Thyroid gland (tissue), 4 donors: ENCODE measurements at regions not wholly inside any gene's neighbourhood (a gene's known extent, or its start where the extent isn't known, plus 50 kb on each side); places are given as distances from the start of the nearest gene placed in this dataset.

Source experiments
- DNase-seq, 2 donors: peaks; one replicate each; pipeline ENCODE4 v3.0.0-alpha.2; 2019
- H3K27ac ChIP-seq, 3 donors: fragments of 200-600 bp; sonication (generic); 1 replicate in 2 of 3; 2 replicates in 1 of 3; pipeline ENCODE4 v1.5.1; 2016 to 2019; ENCODE audit warnings: mild to moderate bottlenecking in 1 of 3, moderate library complexity in 1 of 3
- H3K27me3 ChIP-seq: fragments of 200-600 bp; sonication (generic); one replicate; pipeline ENCODE4 v1.5.1; 2019
- H3K36me3 ChIP-seq, 2 donors: fragments of 200-600 bp; sonication (generic); one replicate each; pipeline ENCODE4 v1.5.1; 2016 to 2019
- H3K4me1 ChIP-seq, 2 donors: fragments of 200-600 bp; sonication (generic); one replicate each; pipeline ENCODE4 v1.5.1; 2017 to 2019
- H3K4me3 ChIP-seq, 3 donors: fragments of 200-600 bp; sonication (generic); replicated peaks in 1 of 3; 1 replicate in 2 of 3; 2 replicates in 1 of 3; pipeline ENCODE4 v1.5.1; 2016; ENCODE audit warnings: mild to moderate bottlenecking in 1 of 3
- H3K9me3 ChIP-seq: fragments of 200-600 bp; sonication (generic); one replicate; pipeline ENCODE4 v1.5.1; 2017
- POLR2A ChIP-seq, 2 donors: fragments of 450-650 bp; IDR thresholded peaks; one replicate each; pipeline ENCODE4 v1.6.1; 2017; ENCODE audit warnings: antibody characterized with exemption in 2 of 2, mild to moderate bottlenecking in 2 of 2, moderate library complexity in 1 of 2
- WGBS, 2 donors: methylation state at CpG; one replicate each; pipeline ENCODE4 v1.1.5; 2017; 5-methylcytosine and 5-hydroxymethylcytosine counted together
- intact Hi-C: fragments of 100-400 bp; cut with DNase I; formaldehyde crosslinking; loops from one replicate; pipeline ENCODE4 v1.15.1; 2023
- TF ChIP-seq, protein P1 (sequence below), 6 experiments: fragments of 200-600 bp in 3 of 6; fragments of 450-650 bp in 3 of 6; sonication (generic) in 3 of 6; IDR thresholded peaks; one replicate each; pipeline ENCODE4 v1.5.1; 2016 to 2019; ENCODE audit warnings: antibody characterized with exemption in 6 of 6, mild to moderate bottlenecking in 2 of 6, inconsistent platforms in 1 of 6, moderate library complexity in 1 of 6

DNA sequence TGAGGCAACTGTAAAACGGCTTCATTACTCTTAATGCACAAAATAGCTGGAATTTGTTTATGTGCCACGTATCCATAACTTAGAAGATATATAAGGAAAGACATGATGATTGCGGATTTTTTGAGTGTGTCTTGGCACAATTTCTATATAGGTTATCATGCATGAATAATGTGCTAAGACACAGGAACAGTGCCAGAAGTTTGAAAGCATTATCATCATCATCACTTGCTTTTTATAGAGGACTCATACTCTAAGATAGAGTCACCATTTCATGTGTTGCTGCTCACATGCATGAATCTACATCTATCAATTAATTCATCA is 113.4 kb downstream of the ELOVL4 start:
- no peaks in the 10 kb centered on the region for H3K4me1 ChIP-seq
- TF ChIP-seq POLR2A (IDR thresholded peaks at IDR 0.05), result no peak
- TF ChIP-seq, protein P1, sequence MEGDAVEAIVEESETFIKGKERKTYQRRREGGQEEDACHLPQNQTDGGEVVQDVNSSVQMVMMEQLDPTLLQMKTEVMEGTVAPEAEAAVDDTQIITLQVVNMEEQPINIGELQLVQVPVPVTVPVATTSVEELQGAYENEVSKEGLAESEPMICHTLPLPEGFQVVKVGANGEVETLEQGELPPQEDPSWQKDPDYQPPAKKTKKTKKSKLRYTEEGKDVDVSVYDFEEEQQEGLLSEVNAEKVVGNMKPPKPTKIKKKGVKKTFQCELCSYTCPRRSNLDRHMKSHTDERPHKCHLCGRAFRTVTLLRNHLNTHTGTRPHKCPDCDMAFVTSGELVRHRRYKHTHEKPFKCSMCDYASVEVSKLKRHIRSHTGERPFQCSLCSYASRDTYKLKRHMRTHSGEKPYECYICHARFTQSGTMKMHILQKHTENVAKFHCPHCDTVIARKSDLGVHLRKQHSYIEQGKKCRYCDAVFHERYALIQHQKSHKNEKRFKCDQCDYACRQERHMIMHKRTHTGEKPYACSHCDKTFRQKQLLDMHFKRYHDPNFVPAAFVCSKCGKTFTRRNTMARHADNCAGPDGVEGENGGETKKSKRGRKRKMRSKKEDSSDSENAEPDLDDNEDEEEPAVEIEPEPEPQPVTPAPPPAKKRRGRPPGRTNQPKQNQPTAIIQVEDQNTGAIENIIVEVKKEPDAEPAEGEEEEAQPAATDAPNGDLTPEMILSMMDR (IDR thresholded peaks at IDR 0.05), result no peak
- intact Hi-C loops, result no loop called here

DNA sequence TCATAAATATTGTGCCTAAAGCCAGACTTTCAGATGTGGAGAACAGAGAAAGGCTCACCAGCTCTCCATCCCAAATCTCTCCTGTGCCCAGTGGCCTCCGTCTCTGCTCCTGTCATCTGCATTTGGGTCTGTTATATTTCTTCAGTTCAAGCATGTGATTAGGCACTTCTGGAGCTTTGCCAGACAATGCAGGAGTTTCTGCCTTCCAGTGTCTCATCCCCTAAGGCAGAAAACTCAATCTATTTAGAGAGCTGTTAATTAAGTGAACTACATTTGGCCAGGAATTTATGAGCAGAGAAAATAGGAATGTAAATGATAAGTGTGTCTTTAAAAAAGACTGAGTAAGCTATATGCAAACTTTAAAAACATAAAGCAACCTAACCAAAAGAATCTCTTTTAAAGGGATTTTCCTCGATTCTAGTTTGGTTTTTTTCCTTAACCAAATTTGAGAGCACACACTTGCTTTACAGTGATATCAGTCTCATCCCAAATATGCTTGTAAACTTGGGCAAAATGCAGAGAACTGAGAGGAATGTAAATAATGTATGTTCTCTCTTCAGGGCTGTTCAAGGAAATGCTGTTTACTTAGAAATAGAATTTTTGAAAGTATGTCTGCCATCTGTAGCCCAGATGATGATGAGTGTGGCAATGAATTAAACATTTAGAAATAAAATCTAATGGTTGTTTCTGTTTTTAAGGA is 113.9 kb downstream of the ELOVL4 start:
- Histone ChIP-seq H3K27ac (no peak overlapping the region), H3K27me3 (no peaks in the 10 kb centered on the region), H3K4me1 (no peaks in the 10 kb centered on the region), H3K4me3 (no peak overlapping the region), H3K9me3 (no peaks in the 10 kb centered on the region), H3K36me3 (no peaks in the 10 kb centered on the region)
- TF ChIP-seq, protein P1 (IDR thresholded peaks at IDR 0.05), result no peak
- no peak for TF ChIP-seq POLR2A (IDR thresholded peaks at IDR 0.05)
- intact Hi-C loops, result no loop called here
- WGBS, 2 donors, result 39 to 41% methylated on average over 2 of the region's 2 CpGs
- DNase-seq, result no peak

More for the DNA sequence above, 113.4 kb downstream of the ELOVL4 start:
- no peaks in the 10 kb centered on the region for H3K9me3 ChIP-seq
- H3K36me3 ChIP-seq, result no peaks in the 10 kb centered on the region
- WGBS, 2 donors, result 82 to 86% methylated on average over 3 of the region's 3 CpGs
- DNase-seq, result no peak
- H3K27ac ChIP-seq, result no peak overlapping the region
- H3K4me3 ChIP-seq, result no peak overlapping the region
- no peaks in the 10 kb centered on the region for H3K27me3 ChIP-seq

DNA sequence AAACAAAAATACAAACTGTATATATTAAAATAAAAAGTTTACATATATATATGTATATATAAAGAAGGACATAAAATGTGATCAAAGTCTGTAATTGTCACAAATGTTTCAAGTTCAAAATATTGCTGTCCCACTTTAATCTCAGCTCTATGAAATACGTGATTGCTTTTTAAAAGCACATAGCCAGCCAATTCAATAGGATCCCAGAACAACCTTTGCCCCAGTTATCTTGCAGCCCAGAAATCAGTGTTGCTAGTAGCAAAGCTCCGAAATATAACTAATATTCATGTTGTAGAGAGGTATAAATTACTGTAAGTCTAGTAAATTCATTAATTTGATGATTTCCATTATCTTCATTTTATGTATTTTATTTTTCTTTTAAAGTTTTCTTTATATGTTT is 114.6 kb downstream of the ELOVL4 start:
- Histone ChIP-seq H3K27me3 (no peaks in the 10 kb centered on the region), H3K4me3 (no peak overlapping the region), H3K4me1 (no peaks in the 10 kb centered on the region), H3K36me3 (no peaks in the 10 kb centered on the region), H3K9me3 (no peaks in the 10 kb centered on the region), H3K27ac (no peak overlapping the region)
- intact Hi-C loops, result no loop called here
- WGBS, 2 donors, result 79 to 91% methylated on average over 2 of the region's 2 CpGs
- TF ChIP-seq POLR2A (IDR thresholded peaks at IDR 0.05), result no peak
- TF ChIP-seq, protein P1 (IDR thresholded peaks at IDR 0.05), result no peak
- DNase-seq, result no peak

DNA sequence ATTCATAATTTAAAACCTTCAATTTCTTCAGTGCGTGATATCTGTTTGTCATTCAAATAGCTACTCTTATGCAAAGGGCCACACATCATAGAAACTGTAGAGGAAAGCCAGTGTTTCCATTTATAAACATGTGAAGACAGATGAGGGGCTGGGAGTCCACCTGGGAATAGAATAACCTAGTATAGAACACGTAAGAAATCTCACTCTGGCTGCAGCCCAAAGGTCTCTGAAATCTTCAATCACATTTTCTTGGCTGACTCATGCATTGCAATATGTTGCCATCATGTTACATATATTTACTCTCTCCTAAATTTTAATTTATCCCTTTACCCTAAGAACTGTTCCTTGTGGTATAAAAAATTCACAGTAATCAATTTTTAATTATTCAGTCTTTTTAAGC is 123.2 kb downstream of the ELOVL4 start:
- no peaks in the 10 kb centered on the region for H3K36me3 ChIP-seq
- WGBS, 2 donors, result 61 to 75% methylated on average over 2 of the region's 2 CpGs
- H3K27me3 ChIP-seq, result no peaks in the 10 kb centered on the region
- H3K27ac ChIP-seq, result no peak overlapping the region
- H3K4me1 ChIP-seq, result no peaks in the 10 kb centered on the region
- no peak for DNase-seq
- H3K4me3 ChIP-seq, result no peak overlapping the region
- TF ChIP-seq POLR2A (IDR thresholded peaks at IDR 0.05), result no peak
- TF ChIP-seq, protein P1 (IDR thresholded peaks at IDR 0.05), result no peak
- intact Hi-C loops, result no loop called here
- no peaks in the 10 kb centered on the region for H3K9me3 ChIP-seq

DNA sequence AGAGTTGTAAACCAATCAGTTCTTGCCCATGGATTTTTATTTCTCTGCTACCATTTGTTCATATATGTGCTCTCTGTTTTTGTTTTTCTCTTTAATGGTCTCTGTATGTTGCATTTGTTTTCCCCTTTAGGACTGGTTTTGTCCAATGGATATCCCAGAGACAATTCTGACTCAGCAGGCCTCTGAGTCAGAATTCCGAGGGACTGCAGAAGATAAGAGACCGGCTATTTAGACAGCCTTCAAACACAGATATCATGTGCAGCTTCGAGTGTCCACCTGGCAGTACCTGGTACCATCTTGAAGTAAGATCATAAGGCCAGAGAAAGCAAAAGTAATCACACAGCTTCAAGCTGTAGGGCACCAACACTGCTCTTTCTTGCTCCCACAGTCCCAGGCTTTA is 125.5 kb downstream of the ELOVL4 start:
- WGBS, 2 donors, result 85 to 91% methylated on average over 3 of the region's 3 CpGs

More for the DNA sequence above, 125.5 kb downstream of the ELOVL4 start:
- H3K27ac ChIP-seq, result no peak overlapping the region
- no peak overlapping the region for H3K4me3 ChIP-seq
- DNase-seq, result no peak
- no peaks in the 10 kb centered on the region for H3K27me3 ChIP-seq
- no peaks in the 10 kb centered on the region for H3K4me1 ChIP-seq
- no peaks in the 10 kb centered on the region for H3K9me3 ChIP-seq
- no peak for TF ChIP-seq POLR2A (IDR thresholded peaks at IDR 0.05)
- TF ChIP-seq, protein P1 (IDR thresholded peaks at IDR 0.05), result no peak
- H3K36me3 ChIP-seq, result no peaks in the 10 kb centered on the region
- intact Hi-C loops, result no loop called here
